HEK293T (cell line): ENCODE measurements at regions not wholly inside any gene's neighbourhood (a gene's known extent, or its start where the extent isn't known, plus 50 kb on each side); places are given as distances from the start of the nearest gene placed in this dataset.

Experiments used
- CTBP1 ChIP-seq: fragments of 450-650 bp; IDR thresholded peaks from 2 replicates; pipeline ENCODE4 v1.6.1; 2016; ENCODE audit warnings: borderline replicate concordance
- FOXA1 ChIP-seq: fragments of 450-650 bp; IDR thresholded peaks from 2 replicates; pipeline ENCODE4 v1.6.1; 2016; ENCODE audit warnings: mild to moderate bottlenecking
- FOXM1 ChIP-seq: fragments of 450-650 bp; IDR thresholded peaks from 2 replicates; pipeline ENCODE4 v1.6.1; 2017; ENCODE audit warnings: mild to moderate bottlenecking, borderline replicate concordance
- NFRKB ChIP-seq: fragments of 450-650 bp; IDR thresholded peaks from 2 replicates; pipeline ENCODE4 v1.6.1; 2016; ENCODE audit warnings: mild to moderate bottlenecking, moderate library complexity
- PKNOX1 ChIP-seq: fragments of 450-650 bp; IDR thresholded peaks from 2 replicates; pipeline ENCODE4 v1.6.1; 2016
- SP1 ChIP-seq: fragments of 450-650 bp; IDR thresholded peaks from 2 replicates; pipeline ENCODE4 v1.6.1; 2017
- SUZ12 ChIP-seq: fragments of 450-650 bp; IDR thresholded peaks from 2 replicates; pipeline ENCODE4 v1.6.1; 2016; ENCODE audit warnings: mild to moderate bottlenecking
- TARDBP ChIP-seq: fragments of 450-650 bp; IDR thresholded peaks from 2 replicates; pipeline ENCODE4 v1.6.1; 2016
- ZNF384 ChIP-seq: fragments of 450-650 bp; IDR thresholded peaks from 2 replicates; pipeline ENCODE4 v1.6.1; 2016

GRCh38 chr6:140909156-140909555, 1223.6 kb upstream of the GJE1 start:
- TF ChIP-seq SP1, result no peak
- no peak for TF ChIP-seq FOXA1
- no peak for TF ChIP-seq NFRKB
- no peak for TF ChIP-seq FOXM1
- TF ChIP-seq CTBP1, result no peak
- TF ChIP-seq TARDBP, result no peak
- no peak for TF ChIP-seq ZNF384
- no peak for TF ChIP-seq SUZ12
- TF ChIP-seq PKNOX1, result no peak
